ENCODE measurements at regions not wholly inside any gene's neighbourhood (a gene's known extent, or its start where the extent isn't known, plus 50 kb on each side); places are given as distances from the start of the nearest gene placed in this dataset.

DNA sequence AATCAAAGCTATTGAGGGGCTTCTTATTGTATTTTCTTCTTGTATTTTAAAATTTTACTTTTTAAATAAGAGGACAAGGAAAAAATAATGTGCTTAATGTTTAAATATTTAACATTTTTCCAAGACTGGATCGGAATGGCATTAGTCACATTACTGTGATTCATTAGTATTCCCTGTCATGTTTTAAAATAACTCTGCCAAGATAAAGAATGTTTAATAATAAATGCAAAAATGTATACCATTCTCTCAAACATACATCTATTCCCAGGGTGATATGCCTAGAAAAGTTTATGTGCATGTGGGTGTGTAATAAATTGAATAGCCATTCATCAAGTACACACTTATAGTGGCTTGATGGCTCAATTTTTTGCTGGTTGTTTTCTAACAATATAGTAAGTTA lies 936.1 kb downstream of the PLOD2 start:
- TF ChIP-seq, protein P1, sequence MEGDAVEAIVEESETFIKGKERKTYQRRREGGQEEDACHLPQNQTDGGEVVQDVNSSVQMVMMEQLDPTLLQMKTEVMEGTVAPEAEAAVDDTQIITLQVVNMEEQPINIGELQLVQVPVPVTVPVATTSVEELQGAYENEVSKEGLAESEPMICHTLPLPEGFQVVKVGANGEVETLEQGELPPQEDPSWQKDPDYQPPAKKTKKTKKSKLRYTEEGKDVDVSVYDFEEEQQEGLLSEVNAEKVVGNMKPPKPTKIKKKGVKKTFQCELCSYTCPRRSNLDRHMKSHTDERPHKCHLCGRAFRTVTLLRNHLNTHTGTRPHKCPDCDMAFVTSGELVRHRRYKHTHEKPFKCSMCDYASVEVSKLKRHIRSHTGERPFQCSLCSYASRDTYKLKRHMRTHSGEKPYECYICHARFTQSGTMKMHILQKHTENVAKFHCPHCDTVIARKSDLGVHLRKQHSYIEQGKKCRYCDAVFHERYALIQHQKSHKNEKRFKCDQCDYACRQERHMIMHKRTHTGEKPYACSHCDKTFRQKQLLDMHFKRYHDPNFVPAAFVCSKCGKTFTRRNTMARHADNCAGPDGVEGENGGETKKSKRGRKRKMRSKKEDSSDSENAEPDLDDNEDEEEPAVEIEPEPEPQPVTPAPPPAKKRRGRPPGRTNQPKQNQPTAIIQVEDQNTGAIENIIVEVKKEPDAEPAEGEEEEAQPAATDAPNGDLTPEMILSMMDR (IDR thresholded peaks at IDR 0.05; ENCODE audit: low read length): no peak
- no peak for TF ChIP-seq EZH2 (IDR thresholded peaks at IDR 0.05; ENCODE audit: borderline replicate concordance, low read length)
